22Rv1 (cell line): ENCODE measurements at regions not wholly inside any gene's neighbourhood (a gene's known extent, or its start where the extent isn't known, plus 50 kb on each side); places are given as distances from the start of the nearest gene placed in this dataset.

ENCODE experiments used
- H3K27ac ChIP-seq: fragments of 450-650 bp; 2 replicates; pipeline ENCODE4 v1.5.1; 2017
- CTCF ChIP-seq: fragments of 450-650 bp; IDR thresholded peaks from 2 replicates; pipeline ENCODE4 v1.5.1; 2017; ENCODE audit warnings: mild to moderate bottlenecking
- ZFX ChIP-seq: fragments of 450-650 bp; IDR thresholded peaks from 2 replicates; pipeline ENCODE4 v1.6.1; 2017; ENCODE audit warnings: antibody characterized with exemption, borderline replicate concordance

DNA sequence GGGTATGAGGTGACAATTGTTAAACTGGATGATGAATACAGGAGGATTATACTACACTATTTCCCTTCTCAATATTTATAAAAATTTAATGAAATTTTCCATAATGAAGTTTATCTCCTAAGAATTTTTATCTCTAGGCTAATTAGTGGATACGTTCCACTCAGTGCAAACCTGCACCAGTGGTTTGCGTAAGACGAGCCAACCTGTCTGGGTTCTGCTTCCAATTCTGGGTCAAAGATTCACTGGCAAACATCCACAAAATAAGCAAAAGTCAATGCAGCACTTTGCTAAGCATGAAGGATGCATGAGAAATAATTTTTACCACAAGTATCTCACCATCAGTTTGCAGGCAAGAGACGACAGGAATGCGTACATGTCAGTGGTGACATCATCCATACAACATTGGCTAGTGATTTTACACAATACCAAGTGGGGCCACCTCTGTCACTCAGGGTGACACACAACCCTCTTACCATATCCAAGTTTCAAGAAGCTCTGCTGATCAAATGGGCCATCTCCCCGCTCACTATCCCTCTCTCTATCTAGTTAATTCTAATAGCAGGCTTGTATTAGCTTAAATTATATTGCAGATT, 51.7 kb downstream of the FAM50B start:
- H3K27ac ChIP-seq, result no peak overlapping the region
- TF ChIP-seq CTCF (no peak), ZFX (no peak)

DNA sequence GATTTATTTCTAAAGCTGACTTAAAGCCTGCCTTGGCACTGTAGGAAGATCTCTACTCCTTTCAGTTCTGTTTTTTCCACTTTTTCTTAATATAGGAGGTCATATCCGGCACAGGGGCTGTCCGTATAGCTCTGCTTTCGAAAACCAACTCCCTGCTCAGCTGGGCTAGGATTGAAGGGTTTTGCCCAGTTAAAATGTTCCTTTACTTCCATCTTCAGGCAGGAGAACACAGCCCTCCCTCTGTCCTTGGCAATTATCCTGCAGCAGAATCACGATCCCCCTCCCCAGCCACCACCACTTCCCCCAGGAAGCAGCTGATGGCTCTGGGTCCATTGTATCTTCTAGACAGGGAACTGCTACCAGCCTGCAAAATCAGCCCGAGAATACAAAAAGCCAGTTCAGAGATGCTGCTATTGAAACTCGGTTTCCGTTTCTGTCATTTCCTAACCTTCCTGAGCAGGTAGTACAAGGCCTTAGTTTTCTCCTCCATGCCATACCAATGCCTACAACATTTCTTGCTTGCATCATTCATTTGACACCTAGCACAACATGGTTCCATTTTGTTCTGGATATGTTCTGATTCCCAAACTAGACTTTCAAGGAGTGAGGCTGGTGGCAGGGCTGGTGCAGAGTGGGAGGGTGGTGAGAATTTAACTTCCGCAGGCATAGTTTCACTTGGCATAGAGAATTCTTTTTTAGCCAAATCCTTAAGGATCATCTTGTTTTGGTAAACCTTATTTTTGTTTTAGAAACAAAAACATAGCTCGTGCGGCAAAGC, 53.9 kb downstream of the FAM50B start:
- H3K27ac ChIP-seq, result no peak overlapping the region
- no peak for TF ChIP-seq ZFX
- TF ChIP-seq CTCF, result no peak

DNA sequence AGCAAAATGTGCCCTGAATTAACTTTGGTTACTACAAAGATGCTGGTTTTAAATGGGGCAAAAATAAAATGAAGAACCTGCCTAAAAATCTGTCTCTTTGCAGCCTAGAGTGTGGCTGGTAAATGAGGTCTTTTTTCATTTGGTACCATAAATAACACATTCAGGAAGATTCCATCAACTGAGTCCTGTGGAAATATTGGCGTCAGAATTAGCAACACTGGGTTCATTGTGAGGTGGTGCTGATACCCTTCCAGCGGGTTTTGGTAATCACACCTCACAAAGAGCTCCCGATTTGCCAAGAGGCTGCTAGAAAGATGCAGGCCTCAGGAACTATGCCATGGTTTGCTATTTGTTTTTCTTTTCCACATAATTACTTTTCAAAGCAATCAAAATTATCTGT, 55.3 kb downstream of the FAM50B start:
- TF ChIP-seq ZFX (no peak), CTCF (no peak)
- H3K27ac ChIP-seq, result no peak overlapping the region

- H3K27ac ChIP-seq, result no peak overlapping the region
- no peak for TF ChIP-seq ZFX
- TF ChIP-seq CTCF, result no peak
These were observed 57.0 kb downstream of the FAM50B start for GRCh38 chr6:3905945-3906845.

DNA sequence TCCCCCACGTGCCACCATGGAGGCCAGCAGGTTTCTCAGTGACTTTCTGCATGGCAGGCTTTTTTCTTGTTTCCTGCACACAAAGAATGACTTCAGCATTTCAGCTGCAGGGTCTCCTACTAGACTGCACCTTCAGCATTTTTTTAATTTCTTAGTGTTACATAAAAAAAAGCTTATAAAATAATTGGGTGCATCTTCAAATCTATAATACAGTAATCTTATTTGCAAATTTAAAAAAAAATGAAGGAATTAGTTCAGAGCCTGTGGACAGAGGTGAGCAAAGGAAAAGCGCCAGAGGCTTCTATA, 57.6 kb downstream of the FAM50B start:
- TF ChIP-seq CTCF (no peak), ZFX (no peak)
- H3K27ac ChIP-seq, result no peak overlapping the region

GRCh38 chr6:3908223-3908622, 59.0 kb downstream of the FAM50B start:
- H3K27ac ChIP-seq, result no peak overlapping the region
- TF ChIP-seq ZFX, result no peak
- no peak for TF ChIP-seq CTCF
